ENCODE measurements at regions not wholly inside any gene's neighbourhood (a gene's known extent, or its start where the extent isn't known, plus 50 kb on each side); places are given as distances from the start of the nearest gene placed in this dataset.

- TF ChIP-seq STAT6 (CRISPR knock-in tag; conservative IDR thresholded peaks at IDR 0.05; ENCODE audit: low read depth) (no peak), MLX (CRISPR knock-in tag; IDR thresholded peaks at IDR 0.05) (no peak), JAZF1 (CRISPR knock-in tag; IDR thresholded peaks at IDR 0.05) (no peak), ZNF416 (CRISPR knock-in tag; IDR thresholded peaks at IDR 0.05) (no peak)
Measured at GRCh38 chr11:129273322-129273721, 81.2 kb upstream of the ARHGAP32 start (continued).

- CTCF ChIA-PET: no interaction called here
- no peak for DNase-seq (ENCODE audit: low spot score)
- POLR2A ChIA-PET: no interaction called here
- TF ChIP-seq ZNF532 (CRISPR knock-in tag; IDR thresholded peaks at IDR 0.05; ENCODE audit: borderline replicate concordance): no peak
- TF ChIP-seq CREB1 (CRISPR knock-in tag; IDR thresholded peaks at IDR 0.05): no peak
- TF ChIP-seq ZMAT4 (CRISPR knock-in tag; IDR thresholded peaks at IDR 0.05): no peak
- no peak for TF ChIP-seq SMAD3 (CRISPR knock-in tag; IDR thresholded peaks at IDR 0.05; ENCODE audit: borderline replicate concordance)
- no peak for TF ChIP-seq ZNF232 (CRISPR knock-in tag; IDR thresholded peaks at IDR 0.05)
- no peak for TF ChIP-seq GRHL2 (CRISPR knock-in tag; IDR thresholded peaks at IDR 0.05; ENCODE audit: insufficient replicate concordance, severe bottlenecking)
- TF ChIP-seq SOX15 (CRISPR knock-in tag; IDR thresholded peaks at IDR 0.05): no peak
- no peak for TF ChIP-seq E2F1 (CRISPR knock-in tag; IDR thresholded peaks at IDR 0.05)
- no peak for TF ChIP-seq CREM (CRISPR knock-in tag; IDR thresholded peaks at IDR 0.05)
- TF ChIP-seq USF1 (CRISPR knock-in tag; IDR thresholded peaks at IDR 0.05): no peak
- TF ChIP-seq FOXJ3 (CRISPR knock-in tag; IDR thresholded peaks at IDR 0.05; ENCODE audit: borderline replicate concordance): no peak
- H3K27ac Mint-ChIP-seq: no peak overlapping the region
- H3K4me1 Mint-ChIP-seq: peaks cover 37% of the 10 kb centered on the region
- H3K27me3 Mint-ChIP-seq (ENCODE audit: low read depth): no peaks in the 10 kb centered on the region
- peaks cover 3% of the 10 kb centered on the region; the same call in 1 of the 2 replicates for H3K36me3 Mint-ChIP-seq
- no peak for ATAC-seq
- H3K4me3 Mint-ChIP-seq: no peak overlapping the region
- no peaks in the 10 kb centered on the region for H3K9me3 Mint-ChIP-seq
Measured at GRCh38 chr11:129271030-129271429, 78.9 kb upstream of the ARHGAP32 start.
